PC-3 (cell line): ENCODE measurements at regions not wholly inside any gene's neighbourhood (a gene's known extent, or its start where the extent isn't known, plus 50 kb on each side); places are given as distances from the start of the nearest gene placed in this dataset.

Source experiments
- ATAC-seq: fragments of 200-7000 bp; cut with Tn5 transposase; 2 replicates; pipeline ENCODE4 v1.9.1; 2020; ENCODE audit warnings: mild to moderate bottlenecking, moderate library complexity
- BruUV-seq: library from RNA; stranded (reverse); fragments of 400-500 nt; replicated peaks from 2 replicates; lab custom pipeline; 2021; lab: Mats Ljungman, UMichigan
- CTCF ChIA-PET: fragments of 300-600 bp; sonication (Branson Sonifier 250); formaldehyde crosslinking; loops from one replicate; lab custom pipeline; 2022; ENCODE audit warnings: antibody characterized with exemption; lab: Charles Lee
- POLR2A ChIA-PET: fragments of 300-600 bp; sonication (Branson Sonifier 250); formaldehyde crosslinking; loops from one replicate; lab custom pipeline; 2022; ENCODE audit warnings: antibody characterized with exemption; ENCODE audit not compliant: unreplicated experiment; lab: Charles Lee
- DNase-seq: peaks from one replicate; pipeline ENCODE4 v3.0.0-alpha.2; 2015
- H2AFZ ChIP-seq: fragments of 300-600 bp; sonication (generic); 2 replicates; pipeline ENCODE4 v1.6.0; 2016; ENCODE audit warnings: antibody characterized with exemption, low read length
- H3F3A ChIP-seq: fragments of 300-600 bp; sonication (generic); one replicate; pipeline ENCODE4 v1.6.0; 2017; ENCODE audit warnings: antibody characterized with exemption, low read length, control low read depth, mild to moderate bottlenecking; ENCODE audit not compliant: unreplicated experiment
- H3K27ac ChIP-seq: fragments of 300-600 bp; sonication (generic); 2 replicates; pipeline ENCODE4 v1.5.1; 2016; ENCODE audit warnings: mild to moderate bottlenecking, low read length
- H3K27me3 ChIP-seq: fragments of 300-600 bp; sonication (generic); 2 replicates; pipeline ENCODE4 v1.6.1; 2016; ENCODE audit warnings: low read length, mixed read lengths
- H3K36me3 ChIP-seq: fragments of 300-600 bp; sonication (generic); 2 replicates; pipeline ENCODE4 v1.6.1; 2016; ENCODE audit warnings: low read depth, mixed run types, low read length, mixed read lengths
- H3K4me1 ChIP-seq: fragments of 300-600 bp; sonication (generic); 2 replicates; pipeline ENCODE4 v1.5.1; 2016; ENCODE audit warnings: low read length; ENCODE audit not compliant: insufficient read depth
- H3K4me2 ChIP-seq: fragments of 300-600 bp; sonication (generic); 2 replicates; pipeline ENCODE4 v1.6.0; 2016; ENCODE audit warnings: low read length
- H3K4me3 ChIP-seq: fragments of 300-600 bp; sonication (generic); 2 replicates; pipeline ENCODE4 v1.5.1; 2016; ENCODE audit warnings: mild to moderate bottlenecking, low read length, mixed read lengths
- H3K79me2 ChIP-seq: fragments of 300-600 bp; sonication (generic); 2 replicates; pipeline ENCODE4 v1.6.1; 2017; ENCODE audit warnings: low read length, mixed read lengths
- H3K9ac ChIP-seq: fragments of 300-600 bp; sonication (generic); 2 replicates; pipeline ENCODE4 v1.6.0; 2016; ENCODE audit warnings: mild to moderate bottlenecking, low read length
- H3K9me2 ChIP-seq: fragments of 300-600 bp; sonication (generic); replicated peaks from 2 replicates; pipeline ENCODE4 v1.6.1; 2016; ENCODE audit warnings: mixed run types, low read length, mixed read lengths
- H3K9me3 ChIP-seq: fragments of 300-600 bp; sonication (generic); 2 replicates; pipeline ENCODE4 v1.6.1; 2016; ENCODE audit warnings: low read length, mixed read lengths
- H4K20me1 ChIP-seq: fragments of 300-600 bp; sonication (generic); 2 replicates; pipeline ENCODE4 v1.6.1; 2016; ENCODE audit warnings: low read length, mixed read lengths
- CTCF ChIP-seq: fragments of 300-600 bp; sonication (generic); conservative IDR thresholded peaks from 2 replicates; pipeline ENCODE4 v1.5.1; 2017; ENCODE audit warnings: antibody characterized with exemption, low read depth, mild to moderate bottlenecking, low read length
- EZH2 ChIP-seq: fragments of 300-600 bp; sonication (generic); IDR thresholded peaks from one replicate; pipeline ENCODE4 v1.6.1; 2017; ENCODE audit warnings: antibody characterized with exemption, mild to moderate bottlenecking, low read length; ENCODE audit not compliant: unreplicated experiment
- EZH2phosphoT487 ChIP-seq: fragments of 300-600 bp; sonication (generic); IDR thresholded peaks from 2 replicates; pipeline ENCODE4 v1.6.1; 2018; ENCODE audit warnings: mild to moderate bottlenecking, antibody characterized with exemption, low read length, borderline replicate concordance
- intact Hi-C: fragments of 100-400 bp; cut with micrococcal nuclease; formaldehyde crosslinking; loops from 2 replicates; pipeline ENCODE4 v1.9.0; 2023

- no peak for ATAC-seq
- Histone ChIP-seq H3K4me3 (no peak overlapping the region), H3K9me3 (no peaks in the 10 kb centered on the region), H3K36me3 (no peaks in the 10 kb centered on the region), H3K9ac (no peak overlapping the region), H3K79me2 (no peaks in the 10 kb centered on the region), H3K9me2 (no peaks in the 10 kb centered on the region), H3K4me1 (no peaks in the 10 kb centered on the region), H4K20me1 (no peaks in the 10 kb centered on the region), H2AFZ (no peak overlapping the region), H3K27me3 (no peaks in the 10 kb centered on the region), H3K4me2 (no peak overlapping the region), H3K27ac (no peak overlapping the region), H3F3A (no peaks in the 10 kb centered on the region)
- intact Hi-C loops = no loop called here
- BruUV-seq = no TSS peak
- no peak for TF ChIP-seq CTCF
- TF ChIP-seq EZH2 = no peak
- no peak for TF ChIP-seq EZH2phosphoT487
- no peak for DNase-seq
- POLR2A ChIA-PET = no interaction called here
- CTCF ChIA-PET = no interaction called here
Measured at GRCh38 chr5:4203146-4203545, 607.5 kb downstream of the IRX1 start.

GRCh38 chr5:4204276-4205141 lies 608.9 kb downstream of the IRX1 start:
- ATAC-seq (no peak), DNase-seq (no peak)
- no peak for TF ChIP-seq CTCF
- Histone ChIP-seq H4K20me1 (no peaks in the 10 kb centered on the region), H3K9me3 (no peaks in the 10 kb centered on the region), H3K27me3 (no peaks in the 10 kb centered on the region), H3K4me1 (no peaks in the 10 kb centered on the region), H3K9ac (no peak overlapping the region), H3K4me2 (no peak overlapping the region), H2AFZ (no peak overlapping the region), H3K9me2 (no peaks in the 10 kb centered on the region), H3K36me3 (no peaks in the 10 kb centered on the region), H3K4me3 (no peak overlapping the region), H3K79me2 (no peaks in the 10 kb centered on the region), H3K27ac (no peak overlapping the region), H3F3A (no peaks in the 10 kb centered on the region)
- CTCF ChIA-PET = no interaction called here
- intact Hi-C loops = no loop called here
- no TSS peak for BruUV-seq
- POLR2A ChIA-PET = no interaction called here

- Histone ChIP-seq H3K9me2 (no peaks in the 10 kb centered on the region), H4K20me1 (no peaks in the 10 kb centered on the region), H3K9me3 (no peaks in the 10 kb centered on the region), H3K4me3 (no peak overlapping the region), H3K27ac (no peak overlapping the region), H3F3A (no peaks in the 10 kb centered on the region), H3K4me2 (no peak overlapping the region), H3K9ac (no peak overlapping the region), H3K4me1 (no peaks in the 10 kb centered on the region), H3K27me3 (no peaks in the 10 kb centered on the region), H3K36me3 (no peaks in the 10 kb centered on the region), H2AFZ (no peak overlapping the region), H3K79me2 (no peaks in the 10 kb centered on the region)
- TF ChIP-seq EZH2 (no peak), CTCF (no peak)
- ATAC-seq (no peak), DNase-seq (no peak)
- BruUV-seq = no TSS peak
- intact Hi-C loops = no loop called here
- POLR2A ChIA-PET = no interaction called here
- CTCF ChIA-PET = no interaction called here
Measured at GRCh38 chr5:4205398-4205797, 609.8 kb downstream of the IRX1 start.
